Caco-2 (cell line): ENCODE measurements at regions not wholly inside any gene's neighbourhood (a gene's known extent, or its start where the extent isn't known, plus 50 kb on each side); places are given as distances from the start of the nearest gene placed in this dataset.
"Not testable (repeated sequence)": the region's sequence is repeated elsewhere in the genome, so short reads cannot be mapped to it uniquely, and the experiment has no call there.

Experiments
- BruUV-seq: library from RNA; stranded (reverse); fragments of 400-500 nt; replicated peaks from 2 replicates; lab custom pipeline; 2021; lab: Mats Ljungman, UMichigan
- CTCF ChIA-PET: fragments of 300-600 bp; sonication (Branson Sonifier 250); formaldehyde crosslinking; loops from one replicate; lab custom pipeline; 2022; ENCODE audit warnings: antibody characterized with exemption; lab: Charles Lee
- POLR2A ChIA-PET: fragments of 300-600 bp; sonication (Branson Sonifier 250); formaldehyde crosslinking; loops from one replicate; lab custom pipeline; 2022; ENCODE audit warnings: antibody characterized with exemption; lab: Charles Lee
- DNase-seq, 2 experiments: peaks; one replicate each; pipeline versions ENCODE4 v3.0.0 to v3.0.0-alpha.2; 2020 to 2022
- H3K27me3 ChIP-seq: replicated peaks from 2 replicates; pipeline ENCODE4 v1.6.0; 2011; ENCODE audit warnings: low read length; ENCODE audit not compliant: control insufficient read depth, insufficient read depth
- H3K36me3 ChIP-seq: 2 replicates; pipeline ENCODE4 v1.5.1; 2011; ENCODE audit warnings: low read length; ENCODE audit not compliant: control insufficient read depth, insufficient read depth
- H3K4me1 ChIP-seq: fragments of 250-450 bp; sonication (Bioruptor Pico); 2 replicates; pipeline ENCODE4 v1.5.1; 2020; ENCODE audit warnings: mild to moderate bottlenecking
- H3K4me3 ChIP-seq: 2 replicates; pipeline ENCODE4 v1.5.1; 2011; ENCODE audit warnings: low read depth, mild to moderate bottlenecking, control low read depth, low read length
- H3K9me3 ChIP-seq: fragments of 250-450 bp; sonication (Bioruptor Pico); 2 replicates; pipeline ENCODE4 v1.5.1; 2020; ENCODE audit warnings: mild to moderate bottlenecking, moderate library complexity
- H3K27ac Mint-ChIP-seq: one replicate; pipeline ENCODE4 v1.8.0; 2022; ENCODE audit warnings: mixed read lengths; ENCODE audit not compliant: unreplicated experiment
- H3K27me3 Mint-ChIP-seq: one replicate; pipeline ENCODE4 v1.8.0; 2022; ENCODE audit warnings: mixed read lengths; ENCODE audit not compliant: insufficient read depth, unreplicated experiment
- H3K36me3 Mint-ChIP-seq: one replicate; pipeline ENCODE4 v1.8.0; 2022; ENCODE audit warnings: mild to moderate bottlenecking, mixed read lengths; ENCODE audit not compliant: insufficient read depth, unreplicated experiment
- H3K4me1 Mint-ChIP-seq: one replicate; pipeline ENCODE4 v1.8.0; 2022; ENCODE audit warnings: low read depth, mixed read lengths; ENCODE audit not compliant: unreplicated experiment
- H3K4me3 Mint-ChIP-seq: one replicate; pipeline ENCODE4 v1.8.0; 2022; ENCODE audit warnings: mild to moderate bottlenecking, moderate library complexity, mixed read lengths; ENCODE audit not compliant: unreplicated experiment
- H3K9me3 Mint-ChIP-seq: one replicate; pipeline ENCODE4 v1.8.0; 2022; ENCODE audit warnings: mixed read lengths; ENCODE audit not compliant: unreplicated experiment
- intact Hi-C: fragments of 100-400 bp; cut with micrococcal nuclease; formaldehyde crosslinking; loops from one replicate; pipeline ENCODE4 v1.10.0; 2022; ENCODE audit not compliant: unreplicated experiment
- TF ChIP-seq, protein P1 (sequence below), 2 experiments: fragments of 200-600 bp in 1 of 2; IDR thresholded peaks; 1 replicate in 1 of 2; 2 replicates in 1 of 2; pipeline versions ENCODE4 v1.5.1 to v1.8.0; 2011 to 2022; ENCODE audit warnings: antibody characterized with exemption in 1 of 2, control low read depth in 1 of 2, inconsistent platforms in 1 of 2, low read depth in 1 of 2, low read length in 1 of 2, mild to moderate bottlenecking in 1 of 2, moderate library complexity in 1 of 2; ENCODE audit not compliant: insufficient read depth in 1 of 2, severe bottlenecking in 1 of 2, unreplicated experiment in 1 of 2

DNA sequence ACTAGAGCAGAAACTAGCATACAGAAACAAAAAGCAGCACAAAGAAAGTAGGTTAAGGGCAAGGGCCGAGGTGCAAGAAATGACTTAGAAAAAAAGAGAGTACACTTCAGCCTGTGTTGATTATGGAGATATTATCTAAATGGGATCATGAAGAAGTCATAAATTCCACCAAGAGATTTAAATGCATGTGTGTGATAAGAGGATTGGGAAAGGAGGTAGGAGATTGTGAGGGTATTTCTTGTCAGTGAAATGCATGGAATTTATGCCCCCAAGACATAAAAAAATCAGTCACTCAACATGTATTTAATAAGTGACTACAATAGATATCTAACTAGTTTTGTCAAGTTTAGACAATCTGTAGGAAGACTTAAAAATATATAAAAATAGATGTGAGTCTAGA, 976.2 kb upstream of the LRFN5 start:
- Histone ChIP-seq H3K36me3 (no peaks in the 10 kb centered on the region), H3K4me3 (no peak overlapping the region), H3K9me3 (peaks cover 1% of the 10 kb centered on the region), H3K27me3 (no peaks in the 10 kb centered on the region), H3K4me1 (peaks cover 25% of the 10 kb centered on the region)
- Mint-ChIP-seq H3K36me3 (no peaks in the 10 kb centered on the region), H3K4me3 (no peak overlapping the region), H3K4me1 (peaks cover 19% of the 10 kb centered on the region), H3K27me3 (no peaks in the 10 kb centered on the region), H3K27ac (peak overlapping the region; percentile 36), H3K9me3 (peaks cover 10% of the 10 kb centered on the region)
- TF ChIP-seq, protein P1, sequence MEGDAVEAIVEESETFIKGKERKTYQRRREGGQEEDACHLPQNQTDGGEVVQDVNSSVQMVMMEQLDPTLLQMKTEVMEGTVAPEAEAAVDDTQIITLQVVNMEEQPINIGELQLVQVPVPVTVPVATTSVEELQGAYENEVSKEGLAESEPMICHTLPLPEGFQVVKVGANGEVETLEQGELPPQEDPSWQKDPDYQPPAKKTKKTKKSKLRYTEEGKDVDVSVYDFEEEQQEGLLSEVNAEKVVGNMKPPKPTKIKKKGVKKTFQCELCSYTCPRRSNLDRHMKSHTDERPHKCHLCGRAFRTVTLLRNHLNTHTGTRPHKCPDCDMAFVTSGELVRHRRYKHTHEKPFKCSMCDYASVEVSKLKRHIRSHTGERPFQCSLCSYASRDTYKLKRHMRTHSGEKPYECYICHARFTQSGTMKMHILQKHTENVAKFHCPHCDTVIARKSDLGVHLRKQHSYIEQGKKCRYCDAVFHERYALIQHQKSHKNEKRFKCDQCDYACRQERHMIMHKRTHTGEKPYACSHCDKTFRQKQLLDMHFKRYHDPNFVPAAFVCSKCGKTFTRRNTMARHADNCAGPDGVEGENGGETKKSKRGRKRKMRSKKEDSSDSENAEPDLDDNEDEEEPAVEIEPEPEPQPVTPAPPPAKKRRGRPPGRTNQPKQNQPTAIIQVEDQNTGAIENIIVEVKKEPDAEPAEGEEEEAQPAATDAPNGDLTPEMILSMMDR (IDR thresholded peaks at IDR 0.05; ENCODE audit: insufficient read depth in 1 of 2, low read depth in 1 of 2, low read length in 1 of 2, severe bottlenecking in 1 of 2, unreplicated experiment in 1 of 2): no peak
- ChIA-PET CTCF (no interaction called here), POLR2A (no interaction called here)
- peak; percentile 36 to 38 for DNase-seq
- intact Hi-C loops: loop anchor here (1.0 to 10.0 kb wide), 3 partner anchors 67 to 214 kb away; no protein-coding TSS in a partner anchor
- no TSS peak for BruUV-seq

DNA sequence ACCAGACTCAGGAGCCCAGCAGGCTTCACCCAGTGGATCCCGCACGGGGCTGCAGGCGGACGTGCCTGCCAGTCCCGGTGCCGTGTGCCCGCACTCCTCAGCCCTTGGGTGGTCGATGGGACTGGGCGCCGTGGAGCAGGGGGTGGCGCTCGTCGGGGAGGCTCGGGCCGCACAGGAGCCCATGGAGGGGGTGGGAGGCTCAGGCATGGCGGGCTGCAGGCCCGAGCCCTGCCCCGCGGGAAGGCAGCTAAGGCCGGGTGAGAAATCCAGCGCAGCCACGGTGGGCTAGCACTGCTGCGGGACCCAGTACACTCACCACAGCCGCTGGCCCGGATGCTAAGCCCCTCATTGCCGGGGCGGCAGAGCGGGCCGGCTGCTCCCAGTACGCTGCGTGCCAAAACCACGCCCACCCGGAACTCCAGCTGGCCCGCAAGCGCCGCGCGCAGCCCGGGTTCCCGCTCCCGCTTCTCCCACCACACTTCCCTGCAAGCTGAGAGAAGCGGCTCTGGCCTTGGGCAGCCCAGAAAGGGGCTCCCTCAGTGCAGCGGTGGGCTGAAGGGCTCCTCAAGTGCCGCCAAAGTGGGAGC, 977.0 kb upstream of the LRFN5 start:
- H3K4me3 ChIP-seq, DNase-seq, BruUV-seq, H3K27me3 ChIP-seq, H3K36me3 ChIP-seq, H3K9me3 Mint-ChIP-seq, H3K36me3 Mint-ChIP-seq, H3K27me3 Mint-ChIP-seq, H3K9me3 ChIP-seq, H3K4me3 Mint-ChIP-seq, POLR2A ChIA-PET, CTCF ChIA-PET: not testable (repeated sequence)
- peaks cover 19% of the 10 kb centered on the region for H3K4me1 Mint-ChIP-seq
- H3K4me1 ChIP-seq: peaks cover 25% of the 10 kb centered on the region
- H3K27ac Mint-ChIP-seq: peak overlapping the region; percentile 85
- intact Hi-C loops: loop anchor here (1.0 to 10.0 kb wide), 3 partner anchors 68 to 215 kb away; no protein-coding TSS in a partner anchor

DNA sequence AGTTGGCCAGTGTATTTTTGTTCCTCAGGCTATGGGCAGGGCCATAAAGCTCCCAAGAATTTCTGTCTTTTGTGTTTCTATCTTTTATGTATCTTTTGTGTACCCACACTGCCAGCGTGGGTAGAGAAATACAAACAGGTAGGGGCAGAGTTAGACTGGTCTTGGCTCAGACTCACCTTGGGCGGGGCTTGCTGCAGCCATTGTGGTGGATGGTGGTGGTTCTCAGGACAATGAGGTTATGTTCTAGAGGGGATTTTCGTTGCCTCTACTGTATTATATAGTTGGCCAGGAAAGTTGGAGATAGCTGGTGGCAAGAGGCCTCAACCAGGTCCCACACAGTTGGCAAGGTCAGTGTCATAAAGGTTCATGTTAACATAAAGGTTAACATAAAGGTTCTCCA, 977.5 kb upstream of the LRFN5 start:
- DNase-seq: no peak
- TF ChIP-seq, protein P1 (IDR thresholded peaks at IDR 0.05; ENCODE audit: insufficient read depth in 1 of 2, low read depth in 1 of 2, low read length in 1 of 2, severe bottlenecking in 1 of 2, unreplicated experiment in 1 of 2): no peak
- Mint-ChIP-seq H3K27me3 (no peaks in the 10 kb centered on the region), H3K4me1 (peaks cover 19% of the 10 kb centered on the region), H3K9me3 (peaks cover 6% of the 10 kb centered on the region), H3K36me3 (no peaks in the 10 kb centered on the region), H3K27ac (peak overlapping the region; percentile 85), H3K4me3 (no peak overlapping the region)
- Histone ChIP-seq H3K4me3 (no peak overlapping the region), H3K36me3 (no peaks in the 10 kb centered on the region), H3K9me3 (peaks cover 3% of the 10 kb centered on the region), H3K4me1 (peaks cover 25% of the 10 kb centered on the region), H3K27me3 (no peaks in the 10 kb centered on the region)
- BruUV-seq: no TSS peak
- ChIA-PET CTCF (no interaction called here), POLR2A (no interaction called here)
- intact Hi-C loops: no loop called here
